Brain microvascular endothelial cell (primary cell): ENCODE measurements at regions not wholly inside any gene's neighbourhood (a gene's known extent, or its start where the extent isn't known, plus 50 kb on each side); places are given as distances from the start of the nearest gene placed in this dataset.

Source experiments
- DNase-seq: peaks from one replicate; pipeline ENCODE4 v3.0.0-alpha.2; 2020
- H3K27ac ChIP-seq: fragments of 250-450 bp; sonication (Bioruptor Pico); 2 replicates; pipeline ENCODE4 v1.5.1; 2020; ENCODE audit warnings: mild to moderate bottlenecking, moderate library complexity
- H3K27me3 ChIP-seq: fragments of 250-450 bp; sonication (Bioruptor Pico); replicated peaks from 2 replicates; pipeline ENCODE4 v1.5.1; 2020; ENCODE audit warnings: mild to moderate bottlenecking
- H3K36me3 ChIP-seq: fragments of 250-450 bp; sonication (Bioruptor Pico); replicated peaks from 2 replicates; pipeline ENCODE4 v1.5.1; 2020; ENCODE audit warnings: mild to moderate bottlenecking
- H3K4me3 ChIP-seq: 2 replicates; pipeline ENCODE4 v1.5.1; 2011; ENCODE audit warnings: low read depth, mild to moderate bottlenecking, control low read depth, low read length, moderate library complexity
- CTCF ChIP-seq: IDR thresholded peaks from 2 replicates; pipeline ENCODE4 v1.5.1; 2011; ENCODE audit warnings: low read depth, mild to moderate bottlenecking, moderate library complexity, low read length, control low read depth, inconsistent platforms; ENCODE audit errors: missing control alignments
- in situ Hi-C: cut with HindIII; loops from 2 replicates; pipeline ENCODE4 v1.10.0; 2017; ENCODE audit warnings: low sequenced_read_pairs, low pct_ligation_motif_present

- Histone ChIP-seq H3K36me3 (no peaks in the 10 kb centered on the region), H3K27me3 (no peaks in the 10 kb centered on the region), H3K27ac (no peak overlapping the region), H3K4me3 (no peak overlapping the region)
- in situ Hi-C loops = no loop called here
- TF ChIP-seq CTCF = no peak
- DNase-seq = no peak
Observed at GRCh38 chr1:209506101-209506500, 77.4 kb upstream of the CAMK1G start.

GRCh38 chr1:209509039-209509438 is 74.5 kb upstream of the CAMK1G start:
- TF ChIP-seq CTCF = no peak
- H3K36me3 ChIP-seq = no peaks in the 10 kb centered on the region
- in situ Hi-C loops = no loop called here
- no peaks in the 10 kb centered on the region for H3K27me3 ChIP-seq
- H3K4me3 ChIP-seq = no peak overlapping the region
- no peak overlapping the region for H3K27ac ChIP-seq
- DNase-seq = no peak

- in situ Hi-C loops = no loop called here
- DNase-seq = no peak
- no peak overlapping the region for H3K4me3 ChIP-seq
- H3K27me3 ChIP-seq = no peaks in the 10 kb centered on the region
- H3K27ac ChIP-seq = no peak overlapping the region
- H3K36me3 ChIP-seq = no peaks in the 10 kb centered on the region
- no peak for TF ChIP-seq CTCF
Observed at GRCh38 chr1:209510063-209510462, 73.5 kb upstream of the CAMK1G start.

- Histone ChIP-seq H3K36me3 (no peaks in the 10 kb centered on the region), H3K27ac (no peak overlapping the region), H3K4me3 (no peak overlapping the region), H3K27me3 (no peaks in the 10 kb centered on the region)
- TF ChIP-seq CTCF = no peak
- in situ Hi-C loops = no loop called here
- DNase-seq = no peak
Observed at GRCh38 chr1:209511169-209511568, 72.3 kb upstream of the CAMK1G start.

GRCh38 chr1:209512821-209513220 is 70.7 kb upstream of the CAMK1G start:
- H3K4me3 ChIP-seq = no peak overlapping the region
- TF ChIP-seq CTCF = no peak
- in situ Hi-C loops = no loop called here
- H3K27me3 ChIP-seq = no peaks in the 10 kb centered on the region
- DNase-seq = no peak
- H3K27ac ChIP-seq = no peak overlapping the region
- H3K36me3 ChIP-seq = no peaks in the 10 kb centered on the region

GRCh38 chr1:209513226-209513625 is 70.3 kb upstream of the CAMK1G start:
- no peak overlapping the region for H3K4me3 ChIP-seq
- H3K36me3 ChIP-seq = no peaks in the 10 kb centered on the region
- in situ Hi-C loops = no loop called here
- peak; percentile 75 for TF ChIP-seq CTCF
- DNase-seq = peak; percentile 36
- H3K27ac ChIP-seq = no peak overlapping the region
- H3K27me3 ChIP-seq = no peaks in the 10 kb centered on the region
